ENCODE measurements at regions not wholly inside any gene's neighbourhood (a gene's known extent, or its start where the extent isn't known, plus 50 kb on each side); places are given as distances from the start of the nearest gene placed in this dataset.

- DNase-seq (ENCODE audit: extremely low spot score, unreplicated experiment): no peak
- Mint-ChIP-seq H3K27ac (ENCODE audit: unreplicated experiment) (no peak overlapping the region), H3K36me3 (ENCODE audit: unreplicated experiment) (no peaks in the 10 kb centered on the region), H3K9me3 (ENCODE audit: unreplicated experiment) (no peaks in the 10 kb centered on the region), H3K4me1 (ENCODE audit: unreplicated experiment) (peaks cover 6% of the 10 kb centered on the region), H3K27me3 (ENCODE audit: unreplicated experiment) (no peaks in the 10 kb centered on the region), H3K4me3 (ENCODE audit: unreplicated experiment) (no peak overlapping the region)
- TF ChIP-seq CTCF (IDR thresholded peaks at IDR 0.05): no peak
Observed at GRCh38 chr7:41384418-41384817, 318.5 kb downstream of the INHBA start.

- no peak for TF ChIP-seq CTCF (IDR thresholded peaks at IDR 0.05)
- Mint-ChIP-seq H3K27ac (ENCODE audit: unreplicated experiment) (no peak overlapping the region), H3K27me3 (ENCODE audit: unreplicated experiment) (no peaks in the 10 kb centered on the region), H3K9me3 (ENCODE audit: unreplicated experiment) (no peaks in the 10 kb centered on the region), H3K36me3 (ENCODE audit: unreplicated experiment) (no peaks in the 10 kb centered on the region), H3K4me3 (ENCODE audit: unreplicated experiment) (no peak overlapping the region), H3K4me1 (ENCODE audit: unreplicated experiment) (peaks cover 7% of the 10 kb centered on the region)
- no peak for DNase-seq (ENCODE audit: extremely low spot score, unreplicated experiment)
Observed at GRCh38 chr7:41383596-41383995, 319.3 kb downstream of the INHBA start.

- TF ChIP-seq CTCF (IDR thresholded peaks at IDR 0.05): no peak
- Mint-ChIP-seq H3K9me3 (ENCODE audit: unreplicated experiment) (no peaks in the 10 kb centered on the region), H3K36me3 (ENCODE audit: unreplicated experiment) (no peaks in the 10 kb centered on the region), H3K4me3 (ENCODE audit: unreplicated experiment) (no peak overlapping the region), H3K27ac (ENCODE audit: unreplicated experiment) (no peak overlapping the region), H3K4me1 (ENCODE audit: unreplicated experiment) (peaks cover 7% of the 10 kb centered on the region), H3K27me3 (ENCODE audit: unreplicated experiment) (no peaks in the 10 kb centered on the region)
- no peak for DNase-seq (ENCODE audit: extremely low spot score, unreplicated experiment)
Observed at GRCh38 chr7:41378156-41378555, 324.7 kb downstream of the INHBA start.

GRCh38 chr7:41375582-41375981 is 327.3 kb downstream of the INHBA start:
- no peak for TF ChIP-seq CTCF (IDR thresholded peaks at IDR 0.05)
- no peaks in the 10 kb centered on the region for H3K27me3 Mint-ChIP-seq (ENCODE audit: unreplicated experiment)
- no peak for DNase-seq (ENCODE audit: extremely low spot score, unreplicated experiment)
- peaks cover 8% of the 10 kb centered on the region for H3K9me3 Mint-ChIP-seq (ENCODE audit: unreplicated experiment)
- no peaks in the 10 kb centered on the region for H3K36me3 Mint-ChIP-seq (ENCODE audit: unreplicated experiment)
- no peak overlapping the region for H3K27ac Mint-ChIP-seq (ENCODE audit: unreplicated experiment)
- H3K4me1 Mint-ChIP-seq (ENCODE audit: unreplicated experiment): peaks cover 7% of the 10 kb centered on the region
- H3K4me3 Mint-ChIP-seq (ENCODE audit: unreplicated experiment): no peak overlapping the region

- Mint-ChIP-seq H3K36me3 (ENCODE audit: unreplicated experiment) (peaks cover 3% of the 10 kb centered on the region), H3K4me1 (ENCODE audit: unreplicated experiment) (peaks cover 7% of the 10 kb centered on the region), H3K9me3 (ENCODE audit: unreplicated experiment) (peaks cover 8% of the 10 kb centered on the region), H3K4me3 (ENCODE audit: unreplicated experiment) (no peak overlapping the region), H3K27me3 (ENCODE audit: unreplicated experiment) (no peaks in the 10 kb centered on the region), H3K27ac (ENCODE audit: unreplicated experiment) (no peak overlapping the region)
- no peak for DNase-seq (ENCODE audit: extremely low spot score, unreplicated experiment)
- TF ChIP-seq CTCF (IDR thresholded peaks at IDR 0.05): no peak
Observed at GRCh38 chr7:41374150-41374848, 328.6 kb downstream of the INHBA start.

Data from osteocyte (in vitro differentiated cells).